ENCODE measurements at regions not wholly inside any gene's neighbourhood (a gene's known extent, or its start where the extent isn't known, plus 50 kb on each side); places are given as distances from the start of the nearest gene placed in this dataset.

- no peak for TF ChIP-seq POLR2AphosphoS5 (IDR thresholded peaks at IDR 0.05; ENCODE audit: low read depth, low read length)
- no peak for TF ChIP-seq POLR2A (IDR thresholded peaks at IDR 0.05; ENCODE audit: low read depth, low read length)
- TF ChIP-seq TAF1 (IDR thresholded peaks at IDR 0.05; ENCODE audit: borderline replicate concordance, low read depth, low read length) = no peak
Observed at GRCh38 chr2:39913648-39914461, 134.8 kb upstream of the THUMPD2 start.
